Stimulated activated CD4-positive, alpha-beta T cell treated with anti-CD3 and anti-CD28 coated beads, Interleukin-1b, Interleukin-23, amount 100 ng/mL, for 4 hours (primary cell): ENCODE measurements at regions not wholly inside any gene's neighbourhood (a gene's known extent, or its start where the extent isn't known, plus 50 kb on each side); places are given as distances from the start of the nearest gene placed in this dataset.

Experiments used
- DNase-seq, 2 donors: peaks; one replicate each; pipeline ENCODE4 v3.0.0-alpha.2; 2020; ENCODE audit warnings: low read depth in 2 of 2

- no peak for DNase-seq
These were observed 305.0 kb downstream of the SOX9 start for GRCh38 chr17:72425794-72426168.

DNA sequence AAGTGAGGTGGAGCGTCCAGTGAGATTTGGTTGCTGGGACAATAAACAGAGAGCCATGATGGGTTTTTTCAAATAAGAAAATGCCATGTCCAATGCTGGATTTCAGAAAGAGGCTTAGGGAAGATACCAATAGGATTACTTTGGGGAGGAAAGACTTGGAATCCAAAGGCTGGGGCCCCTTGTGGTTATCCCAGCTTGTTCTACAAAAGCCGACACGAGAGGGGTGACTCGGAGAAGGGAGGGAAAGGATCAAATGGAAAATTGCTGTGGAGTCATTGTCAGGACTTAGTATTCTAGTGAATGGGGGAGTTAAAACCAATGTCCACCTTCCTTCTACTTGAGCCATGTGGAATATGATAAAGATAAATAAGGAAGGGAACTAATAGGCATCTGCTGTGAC, 305.5 kb downstream of the SOX9 start:
- DNase-seq: no peak

GRCh38 chr17:72426948-72427760, 306.3 kb downstream of the SOX9 start:
- no peak for DNase-seq

DNA sequence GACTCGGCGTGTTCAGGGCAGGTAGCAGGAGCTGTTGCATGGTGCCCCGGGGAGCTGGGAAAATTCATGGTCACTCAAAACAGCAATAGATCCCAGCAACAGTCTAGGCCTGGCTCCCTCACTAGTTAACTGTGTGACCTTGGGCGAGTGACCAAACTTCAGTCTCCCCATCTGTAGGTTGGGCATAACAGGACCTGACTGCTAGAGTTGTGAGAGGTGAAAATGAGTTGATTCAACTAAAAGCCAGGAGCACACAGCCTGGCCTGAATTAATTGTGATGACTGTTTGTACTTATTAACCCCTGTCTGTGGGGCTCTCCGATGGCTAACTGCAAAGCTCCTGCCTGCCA, 306.9 kb downstream of the SOX9 start:
- DNase-seq: no peak

- no peak for DNase-seq
These were observed 308.3 kb downstream of the SOX9 start for GRCh38 chr17:72429066-72429638.

DNA sequence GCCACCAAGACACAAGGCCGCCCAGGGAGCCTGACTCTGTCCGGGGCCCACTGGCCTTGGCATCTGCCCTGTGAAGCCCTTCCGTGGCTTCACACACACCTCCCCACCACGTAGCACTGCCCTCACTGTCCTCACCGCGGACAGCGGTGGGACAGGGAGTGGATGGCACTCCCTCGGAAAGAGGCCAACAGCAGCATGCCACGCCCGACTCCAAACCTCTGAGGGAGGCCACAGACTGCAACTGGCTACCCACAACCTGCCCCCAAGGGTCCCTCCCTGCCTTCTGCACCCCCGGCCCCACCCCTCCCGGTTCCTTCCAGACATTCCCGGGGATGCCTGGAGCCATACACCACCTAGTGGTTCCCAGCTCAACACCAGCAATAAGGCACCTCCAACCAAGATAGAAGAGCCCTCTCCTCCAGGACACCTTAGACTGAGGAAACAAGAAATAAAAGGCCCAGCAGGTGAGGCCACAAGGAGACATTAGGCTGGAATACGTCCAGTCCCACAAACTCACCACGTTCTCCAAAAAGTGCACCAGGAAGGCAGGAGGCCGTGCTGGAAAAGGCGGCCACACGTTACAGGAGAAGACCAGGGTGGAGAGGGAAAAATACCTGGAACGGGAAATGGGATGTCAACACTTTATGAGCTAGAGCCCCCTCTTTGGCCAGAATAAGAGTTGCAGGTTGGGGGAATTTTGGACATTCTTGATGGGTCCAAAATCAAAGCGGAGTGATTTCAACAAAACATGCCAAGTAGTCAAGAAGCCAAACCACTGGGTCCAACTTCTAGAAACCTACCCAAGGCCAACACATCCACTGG, 310.0 kb downstream of the SOX9 start:
- DNase-seq: no peak

DNA sequence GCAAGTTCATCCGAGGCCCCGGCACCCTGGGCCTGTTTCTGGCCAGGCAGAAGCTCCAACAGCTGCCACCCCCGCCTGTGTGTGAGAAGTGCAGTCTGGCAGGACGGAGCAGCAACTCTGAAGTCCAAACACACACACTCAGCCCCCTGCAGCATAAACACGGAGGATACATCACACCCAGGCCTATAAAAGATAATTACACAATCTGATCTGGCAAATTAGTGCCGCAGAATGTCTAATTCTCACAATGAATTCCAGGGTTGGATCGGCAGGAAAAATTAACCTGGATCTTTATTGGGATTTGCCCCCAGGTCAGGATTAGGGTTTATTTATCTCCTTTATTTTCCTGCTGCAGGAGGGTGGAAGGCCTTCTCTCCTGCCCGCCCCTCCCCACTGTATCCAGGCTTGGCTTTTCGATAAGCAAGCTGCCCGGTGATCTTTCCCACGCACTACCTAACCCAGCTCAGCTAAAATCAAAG, 311.4 kb downstream of the SOX9 start:
- no peak for DNase-seq

- no peak for DNase-seq
These were observed 312.1 kb downstream of the SOX9 start for GRCh38 chr17:72432881-72433280.

DNA sequence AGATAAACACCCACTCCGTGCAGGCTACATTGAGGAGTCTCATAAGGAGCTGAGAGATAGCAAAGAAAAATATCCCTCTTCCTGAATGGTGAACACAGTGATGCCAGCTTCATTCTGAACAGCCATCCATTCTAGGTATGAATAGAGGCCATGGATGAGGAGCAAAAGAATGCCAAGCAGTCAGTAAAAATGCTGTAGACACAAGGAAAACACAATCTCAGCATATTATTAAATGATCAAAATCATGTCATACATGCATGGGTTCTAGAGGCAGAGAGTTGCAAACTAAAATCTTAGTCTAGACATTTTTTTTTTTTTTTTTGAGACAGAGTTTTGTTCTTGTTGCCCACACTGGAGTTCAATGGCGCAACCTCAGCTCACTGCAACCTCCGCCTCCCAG, 313.0 kb downstream of the SOX9 start:
- DNase-seq: no peak

GRCh38 chr17:72434581-72434980, 313.8 kb downstream of the SOX9 start:
- DNase-seq: no peak

GRCh38 chr17:72434991-72435618, 314.3 kb downstream of the SOX9 start:
- no peak for DNase-seq

DNA sequence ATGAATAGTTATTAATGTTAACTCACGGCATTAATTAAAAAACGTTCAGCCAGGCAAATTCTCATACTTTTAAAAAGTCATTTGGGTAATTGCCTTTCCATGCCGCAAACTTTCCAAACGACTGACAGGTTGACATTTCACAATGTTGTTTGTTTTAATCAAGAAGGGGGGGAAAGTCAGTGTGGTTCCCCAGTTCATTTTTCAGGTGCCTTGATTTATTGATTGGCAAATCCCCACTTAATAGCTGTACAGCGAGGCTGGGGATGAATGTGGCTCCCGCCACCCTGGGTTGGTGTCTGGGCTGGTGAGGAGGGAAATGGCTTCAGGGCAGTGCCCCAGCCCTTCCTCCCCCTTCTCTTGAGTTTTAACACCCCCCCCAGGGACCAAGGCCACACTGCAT, 318.0 kb downstream of the SOX9 start:
- DNase-seq: no peak

GRCh38 chr17:72439893-72440502, 319.2 kb downstream of the SOX9 start:
- DNase-seq: no peak

DNA sequence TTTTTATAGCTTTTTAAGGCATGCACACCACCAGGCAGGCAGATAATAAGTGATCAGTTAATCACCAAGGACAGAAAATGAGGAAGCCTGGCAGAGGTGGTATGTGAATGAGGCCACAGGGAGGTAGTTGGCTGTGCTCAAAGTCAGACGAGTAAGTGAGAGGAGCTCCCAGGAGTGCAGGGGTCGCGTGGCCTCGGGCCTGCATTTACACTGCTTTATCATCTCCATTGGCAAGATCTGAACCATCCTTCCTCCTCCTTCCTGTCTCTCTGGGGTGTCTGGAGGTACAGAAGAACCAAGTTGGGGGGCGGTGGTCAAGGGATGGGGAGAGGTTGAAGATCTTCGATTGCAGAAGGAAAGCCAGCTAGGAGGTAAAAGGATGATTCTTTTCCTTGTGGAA, 320.1 kb downstream of the SOX9 start:
- no peak for DNase-seq

DNA sequence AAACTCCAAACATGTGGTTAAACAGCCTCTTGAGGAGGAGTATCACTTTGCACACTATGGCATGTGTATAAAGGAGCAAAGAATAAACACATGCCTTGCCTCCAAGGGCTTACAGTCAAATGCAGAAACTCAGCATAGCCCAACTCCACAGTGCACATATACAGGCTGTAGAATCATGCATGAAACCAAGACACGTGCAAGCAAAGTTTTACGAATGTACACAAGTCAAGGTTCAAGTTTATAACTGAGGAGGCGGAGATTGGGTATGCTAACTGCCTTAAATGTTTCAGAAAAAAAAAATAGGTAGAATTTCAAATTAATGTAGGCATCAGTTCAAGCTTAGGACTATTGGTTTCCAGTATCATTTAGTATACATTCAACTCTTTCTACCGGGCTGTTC, 321.1 kb downstream of the SOX9 start:
- DNase-seq: no peak

GRCh38 chr17:72444517-72445054, 323.8 kb downstream of the SOX9 start:
- DNase-seq: no peak

DNA sequence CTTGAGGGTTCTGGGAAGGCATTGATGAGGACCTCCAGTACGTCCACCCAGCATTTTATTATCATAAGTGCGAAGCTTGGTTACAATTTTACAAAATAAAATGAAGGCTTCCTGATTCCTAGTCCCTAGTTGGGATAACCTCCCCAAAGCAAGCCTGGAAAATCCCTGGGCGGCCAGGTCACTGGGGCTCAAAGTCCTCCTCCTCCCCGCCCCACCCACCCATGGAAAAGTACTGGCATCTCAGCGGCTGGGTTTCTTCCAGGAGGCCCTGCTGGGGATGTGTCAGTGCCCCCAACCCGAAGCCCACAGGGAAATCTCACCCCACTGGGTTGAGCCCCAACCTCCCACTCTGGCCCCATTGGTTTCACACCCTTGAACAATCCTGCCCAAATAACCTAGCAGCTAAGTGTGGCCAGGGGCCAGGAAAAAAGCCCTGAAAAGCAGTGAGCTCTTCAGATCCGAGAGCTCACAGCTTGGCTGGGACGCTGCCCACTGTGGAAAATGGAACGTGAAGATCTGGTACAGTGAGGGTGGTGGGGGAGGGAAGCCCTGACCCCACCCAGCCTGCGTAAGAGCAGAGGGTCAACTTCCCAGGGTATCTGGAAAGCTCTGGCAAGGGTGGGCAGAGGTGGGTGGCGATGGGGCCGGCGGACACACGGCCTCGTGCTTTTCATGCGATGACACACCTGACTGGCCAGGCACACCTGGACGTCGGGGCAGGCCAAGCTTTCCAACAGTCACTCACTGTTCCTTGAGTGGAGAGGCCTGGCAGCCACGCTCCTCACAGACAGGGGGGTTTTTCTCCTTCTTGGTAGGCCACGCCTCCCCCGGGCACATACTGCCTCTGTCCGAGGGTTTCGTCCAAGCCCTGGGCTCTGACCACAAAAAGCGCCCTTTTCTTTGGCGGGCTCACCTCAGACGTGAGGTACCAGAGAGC, 324.5 kb downstream of the SOX9 start:
- no peak for DNase-seq

GRCh38 chr17:72446118-72446517, 325.3 kb downstream of the SOX9 start:
- DNase-seq: no peak

DNA sequence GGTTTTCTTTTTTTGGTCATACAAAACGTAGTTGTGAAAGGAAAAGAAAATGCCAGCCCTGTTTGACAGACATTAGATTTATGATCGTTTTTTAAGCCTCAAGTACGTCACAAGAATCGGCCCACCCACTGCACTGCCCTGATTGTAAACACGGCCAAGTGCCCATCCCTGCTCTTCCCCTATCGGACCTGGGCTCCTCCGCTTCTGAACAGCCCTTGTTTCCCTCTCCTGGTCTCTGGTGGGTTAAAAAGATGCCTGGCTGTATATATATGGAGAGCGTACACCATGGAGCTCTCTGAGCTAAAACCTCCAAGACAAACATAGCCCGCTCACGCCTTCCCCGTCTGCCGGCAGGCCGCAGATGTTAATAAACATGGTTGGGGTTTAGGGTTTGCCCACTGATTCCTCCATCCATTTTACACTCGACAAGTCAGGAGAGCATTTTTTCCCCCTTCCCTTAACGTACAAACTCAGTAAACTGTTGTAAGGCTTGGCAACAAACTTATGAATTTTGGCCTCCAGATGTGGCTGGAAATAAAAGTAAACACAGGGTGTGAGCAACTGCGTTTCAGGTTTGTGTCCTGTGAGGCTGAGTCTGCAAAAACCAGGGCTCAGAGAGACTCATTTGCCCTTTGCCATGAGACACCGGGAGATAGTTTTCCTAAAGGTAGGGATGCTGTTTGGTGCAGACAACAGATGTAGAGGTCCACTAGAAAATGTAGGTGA, 325.9 kb downstream of the SOX9 start:
- DNase-seq: no peak

GRCh38 chr17:72447251-72447640, 326.4 kb downstream of the SOX9 start:
- no peak for DNase-seq
